SK-N-SH (cell line): ENCODE measurements at regions not wholly inside any gene's neighbourhood (a gene's known extent, or its start where the extent isn't known, plus 50 kb on each side); places are given as distances from the start of the nearest gene placed in this dataset.

Experiments used
- CTCF ChIA-PET: fragments of 300-600, 350-600 bp; formaldehyde crosslinking; extraction: SDS; loops from one replicate; lab custom pipeline; 2021; lab: Yijun Ruan, JAX
- POLR2A ChIA-PET: fragments of 350-600 bp; sonication (Branson Sonifier 250); formaldehyde crosslinking; extraction: SDS; loops from one replicate; lab custom pipeline; 2020; ENCODE audit warnings: antibody characterized with exemption, inconsistent platforms; lab: Yijun Ruan, JAX
- DNase-seq: peaks from one replicate; pipeline ENCODE4 v3.0.0; 2012
- H2AFZ ChIP-seq: fragments of 200-600 bp; sonication (generic); 2 replicates; pipeline ENCODE4 v1.8.1; 2016; ENCODE audit warnings: antibody characterized with exemption, mild to moderate bottlenecking, low read depth
- H3F3A ChIP-seq: fragments of 200-600 bp; sonication (generic); replicated peaks from 2 replicates; pipeline ENCODE3; 2016; ENCODE audit warnings: antibody characterized with exemption, mild to moderate bottlenecking; ENCODE audit not compliant: insufficient read depth
- H3K27ac ChIP-seq, 2 experiments: fragments of 200-500 bp in 1 of 2; fragments of 200-600 bp in 1 of 2; sonication (Bioruptor generic) in 1 of 2; sonication (generic), shearing (Covaris generic) in 1 of 2; 2 replicates each; pipeline versions ENCODE4 v1.5.1 to v1.6.1; 2014 to 2016; ENCODE audit warnings: low read depth in 2 of 2, inconsistent platforms in 1 of 2, low read length in 1 of 2, mild to moderate bottlenecking in 1 of 2, mixed read lengths in 1 of 2
- H3K27me3 ChIP-seq: fragments of 200-600 bp; sonication (generic), shearing (Covaris generic); 2 replicates; pipeline ENCODE4 v1.6.1; 2016; ENCODE audit warnings: mixed run types; ENCODE audit not compliant: insufficient read depth
- H3K36me3 ChIP-seq, 2 experiments: fragments of 200-500 bp in 1 of 2; fragments of 200-600 bp in 1 of 2; sonication (Bioruptor generic) in 1 of 2; sonication (generic) in 1 of 2; replicated peaks in 1 of 2; 2 replicates each; pipeline versions ENCODE3 to v1.5.1; 2014 to 2016; ENCODE audit warnings: low read length in 1 of 2, mild to moderate bottlenecking in 1 of 2; ENCODE audit not compliant: insufficient read depth in 2 of 2, control insufficient read depth in 1 of 2
- H3K4me1 ChIP-seq, 2 experiments: fragments of 200-500 bp in 1 of 2; fragments of 200-600 bp in 1 of 2; sonication (Bioruptor generic) in 1 of 2; sonication (generic), shearing (Covaris generic) in 1 of 2; 2 replicates each; pipeline versions ENCODE4 v1.5.1 to v1.6.1; 2014 to 2016; ENCODE audit warnings: low read depth in 1 of 2, low read length in 1 of 2, mixed run types in 1 of 2; ENCODE audit not compliant: insufficient read depth in 2 of 2, control insufficient read depth in 1 of 2
- H3K4me2 ChIP-seq: fragments of 200-600 bp; sonication (generic), shearing (Covaris generic); 2 replicates; pipeline ENCODE4 v1.6.1; 2017; ENCODE audit warnings: mixed run types
- H3K4me3 ChIP-seq, 2 experiments: fragments of 200-500 bp in 1 of 2; fragments of 200-600 bp in 1 of 2; sonication (Bioruptor generic) in 1 of 2; sonication (generic), shearing (Covaris generic) in 1 of 2; 2 replicates each; pipeline versions ENCODE4 v1.5.1 to v1.8.1; 2014 to 2016; ENCODE audit warnings: low read depth in 2 of 2, inconsistent platforms in 1 of 2, low read length in 1 of 2, mild to moderate bottlenecking in 1 of 2, mixed read lengths in 1 of 2, moderate library complexity in 1 of 2
- H3K79me2 ChIP-seq: fragments of 200-600 bp; sonication (generic); 2 replicates; pipeline ENCODE4 v1.8.1; 2017; ENCODE audit warnings: mild to moderate bottlenecking; ENCODE audit not compliant: insufficient read depth
- H3K9ac ChIP-seq: fragments of 200-600 bp; sonication (generic); 2 replicates; pipeline ENCODE4 v1.6.1; 2017; ENCODE audit warnings: mixed run types
- H3K9me2 ChIP-seq: fragments of 200-600 bp; sonication (generic); 2 replicates; pipeline ENCODE4 v1.6.1; 2017; ENCODE audit warnings: mixed run types
- H3K9me3 ChIP-seq: fragments of 200-600 bp; sonication (generic); 2 replicates; pipeline ENCODE4 v1.6.1; 2017; ENCODE audit warnings: mixed run types, mild to moderate bottlenecking, moderate library complexity
- H4K20me1 ChIP-seq: fragments of 200-600 bp; sonication (generic); 2 replicates; pipeline ENCODE4 v1.6.1; 2017; ENCODE audit warnings: mild to moderate bottlenecking, mixed run types; ENCODE audit not compliant: insufficient read depth
- ELF1 ChIP-seq: IDR thresholded peaks from 2 replicates; pipeline ENCODE4 v1.4.0; 2012
- EP300 ChIP-seq, 2 experiments: IDR thresholded peaks; 2 replicates each; pipeline versions ENCODE4 v1.4.0 to v1.6.1; 2012; ENCODE audit warnings: borderline replicate concordance in 1 of 2, low read depth in 1 of 2, low read length in 1 of 2
- FOSL2 ChIP-seq: IDR thresholded peaks from 2 replicates; pipeline ENCODE4 v1.4.0; 2012; ENCODE audit warnings: low read depth, mild to moderate bottlenecking, moderate library complexity, borderline replicate concordance
- FOXJ3 ChIP-seq: sonication (generic); formaldehyde crosslinking; IDR thresholded peaks from 2 replicates; pipeline ENCODE4 v1.5.1; 2020; ENCODE audit warnings: mild to moderate bottlenecking, missing genetic modification reagents
- JUND ChIP-seq: IDR thresholded peaks from 2 replicates; pipeline ENCODE4 v1.4.0; 2012
- MAX ChIP-seq: IDR thresholded peaks from 2 replicates; pipeline ENCODE4 v1.4.0; 2012; ENCODE audit warnings: low read depth
- MXI1 ChIP-seq: IDR thresholded peaks from 2 replicates; pipeline ENCODE4 v1.6.1; 2012; ENCODE audit warnings: mild to moderate bottlenecking, low read depth, low read length, improper control_type of control experiment
- NFIC ChIP-seq: IDR thresholded peaks from 2 replicates; pipeline ENCODE4 v1.4.0; 2012; ENCODE audit warnings: borderline replicate concordance
- NRF1 ChIP-seq: IDR thresholded peaks from 2 replicates; pipeline ENCODE4 v1.6.1; 2012; ENCODE audit warnings: low read depth, mild to moderate bottlenecking, low read length
- PBX3 ChIP-seq: IDR thresholded peaks from 2 replicates; pipeline ENCODE4; 2012
- POLR2AphosphoS5 ChIP-seq: IDR thresholded peaks from 2 replicates; pipeline ENCODE4 v1.6.1; 2012; ENCODE audit warnings: low read depth, low read length
- RFX5 ChIP-seq: IDR thresholded peaks from 2 replicates; pipeline ENCODE4 v1.6.1; 2012; ENCODE audit warnings: mild to moderate bottlenecking, improper control_type of control experiment, low read length
- SIN3A ChIP-seq: IDR thresholded peaks from 2 replicates; pipeline ENCODE4 v1.6.1; 2012; ENCODE audit warnings: low read depth, mild to moderate bottlenecking, low read length, moderate library complexity, borderline replicate concordance
- SMC3 ChIP-seq: IDR thresholded peaks from 2 replicates; pipeline ENCODE4 v1.6.1; 2012; ENCODE audit warnings: low read depth, low read length, improper control_type of control experiment
- TEAD4 ChIP-seq: IDR thresholded peaks from 2 replicates; pipeline ENCODE4 v1.4.0; 2012; ENCODE audit warnings: mild to moderate bottlenecking, borderline replicate concordance; ENCODE audit not compliant: insufficient read depth
- USF1 ChIP-seq: IDR thresholded peaks from 2 replicates; pipeline ENCODE4 v1.4.0; 2012; ENCODE audit warnings: low read depth, borderline replicate concordance
- YY1 ChIP-seq: IDR thresholded peaks from 2 replicates; pipeline ENCODE4 v1.4.0; 2012; ENCODE audit warnings: low read depth, mild to moderate bottlenecking
- ZBTB33 ChIP-seq: IDR thresholded peaks from 2 replicates; pipeline ENCODE4 v1.4.0; 2012; ENCODE audit warnings: low read depth, borderline replicate concordance
- WGBS: methylation state at CpG from one replicate; pipeline ENCODE4 v1.1.6; 2017; ENCODE audit warnings: low lambda C conversion rate; 5-methylcytosine and 5-hydroxymethylcytosine counted together

- peaks cover 0 to 15% of the 10 kb centered on the region in 2 experiments; a peak in 1 of 4 replicates for H3K4me1 ChIP-seq
- ChIA-PET POLR2A (no interaction called here), CTCF (no interaction called here)
- H3K79me2 ChIP-seq: no peaks in the 10 kb centered on the region
- H3K27ac ChIP-seq: no peak overlapping the region
- no peaks in the 10 kb centered on the region for H3F3A ChIP-seq
- no peak overlapping the region for H3K4me3 ChIP-seq
- H3K9ac ChIP-seq: no peak overlapping the region
- peaks cover 7% of the 10 kb centered on the region; the same call in 1 of the 2 replicates for H3K9me3 ChIP-seq
- H3K9me2 ChIP-seq: no peaks in the 10 kb centered on the region
- H3K4me2 ChIP-seq: no peak overlapping the region
- TF ChIP-seq POLR2AphosphoS5 (no peak), ZBTB33 (no peak), NRF1 (no peak), USF1 (no peak), TEAD4 (no peak), MAX (no peak), ELF1 (no peak), FOXJ3 (CRISPR knock-in tag) (no peak), EP300 (IDR thresholded peaks at IDR 0.05; ENCODE audit: borderline replicate concordance in 1 of 2, low read depth in 1 of 2, low read length in 1 of 2) (no peak), PBX3 (no peak), YY1 (no peak), RFX5 (no peak), SIN3A (no peak), NFIC (no peak), MXI1 (no peak), SMC3 (no peak), FOSL2 (no peak), JUND (no peak)
- WGBS: 33% methylated on average over 2 of the region's 19 CpGs
- no peaks in the 10 kb centered on the region for H4K20me1 ChIP-seq
- no peak for DNase-seq
- H2AFZ ChIP-seq: no peak overlapping the region
- H3K27me3 ChIP-seq: no peaks in the 10 kb centered on the region
- H3K36me3 ChIP-seq: no peaks in the 10 kb centered on the region
Observed at GRCh38 chr14:105864651-105865265, 338.4 kb downstream of the TMEM121 start.
